Panc1 (cell line): ENCODE measurements at regions not wholly inside any gene's neighbourhood (a gene's known extent, or its start where the extent isn't known, plus 50 kb on each side); places are given as distances from the start of the nearest gene placed in this dataset.

Source experiments
- POLR2AphosphoS5 ChIP-seq: IDR thresholded peaks from 2 replicates; pipeline ENCODE4 v1.6.1; 2012; ENCODE audit warnings: mild to moderate bottlenecking, low read depth, low read length, moderate library complexity
- SIN3A ChIP-seq: IDR thresholded peaks from 2 replicates; pipeline ENCODE4 v1.6.1; 2012; ENCODE audit warnings: low read depth, mild to moderate bottlenecking, low read length, moderate library complexity, borderline replicate concordance; ENCODE audit not compliant: insufficient read depth
- TCF7L2 ChIP-seq: IDR thresholded peaks from 2 replicates; pipeline ENCODE4 v1.6.1; 2011; ENCODE audit warnings: mild to moderate bottlenecking, low read depth, low read length, inconsistent platforms
- TF ChIP-seq, protein P1 (sequence below): fragments of 450-650 bp; IDR thresholded peaks from 2 replicates; pipeline ENCODE4 v1.5.1; 2017; ENCODE audit warnings: mild to moderate bottlenecking
- TF ChIP-seq, protein P2 (sequence below), 2 experiments: IDR thresholded peaks; 2 replicates each; pipeline ENCODE4 v1.6.1; 2011 to 2012; ENCODE audit warnings: low read depth in 2 of 2, control low read depth in 1 of 2, low read length in 1 of 2, mild to moderate bottlenecking in 1 of 2, moderate library complexity in 1 of 2; ENCODE audit not compliant: insufficient read depth in 1 of 2

DNA sequence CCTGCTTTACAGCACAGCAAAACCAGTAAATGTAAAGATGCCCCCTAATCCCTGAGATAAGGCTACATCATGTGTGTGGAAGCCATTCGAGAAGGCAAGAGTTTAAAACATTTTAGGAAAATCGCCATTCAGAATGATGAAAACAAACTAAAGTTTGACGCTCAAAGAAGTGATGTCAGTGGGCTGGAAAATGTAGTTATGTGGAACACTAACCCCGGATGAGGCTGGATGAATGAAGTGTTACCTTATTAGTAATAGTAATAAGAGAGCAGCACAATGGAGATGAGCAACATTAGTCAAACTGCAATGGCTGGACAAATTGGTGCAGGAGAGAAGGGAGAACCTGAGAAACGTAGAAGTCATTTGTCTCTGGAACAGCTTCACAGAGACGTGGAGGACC lies 130.7 kb upstream of the ARID1B start:
- TF ChIP-seq, protein P1, sequence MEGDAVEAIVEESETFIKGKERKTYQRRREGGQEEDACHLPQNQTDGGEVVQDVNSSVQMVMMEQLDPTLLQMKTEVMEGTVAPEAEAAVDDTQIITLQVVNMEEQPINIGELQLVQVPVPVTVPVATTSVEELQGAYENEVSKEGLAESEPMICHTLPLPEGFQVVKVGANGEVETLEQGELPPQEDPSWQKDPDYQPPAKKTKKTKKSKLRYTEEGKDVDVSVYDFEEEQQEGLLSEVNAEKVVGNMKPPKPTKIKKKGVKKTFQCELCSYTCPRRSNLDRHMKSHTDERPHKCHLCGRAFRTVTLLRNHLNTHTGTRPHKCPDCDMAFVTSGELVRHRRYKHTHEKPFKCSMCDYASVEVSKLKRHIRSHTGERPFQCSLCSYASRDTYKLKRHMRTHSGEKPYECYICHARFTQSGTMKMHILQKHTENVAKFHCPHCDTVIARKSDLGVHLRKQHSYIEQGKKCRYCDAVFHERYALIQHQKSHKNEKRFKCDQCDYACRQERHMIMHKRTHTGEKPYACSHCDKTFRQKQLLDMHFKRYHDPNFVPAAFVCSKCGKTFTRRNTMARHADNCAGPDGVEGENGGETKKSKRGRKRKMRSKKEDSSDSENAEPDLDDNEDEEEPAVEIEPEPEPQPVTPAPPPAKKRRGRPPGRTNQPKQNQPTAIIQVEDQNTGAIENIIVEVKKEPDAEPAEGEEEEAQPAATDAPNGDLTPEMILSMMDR = no peak
- TF ChIP-seq POLR2AphosphoS5 (no peak), TCF7L2 (no peak), SIN3A (no peak)
- TF ChIP-seq, protein P2, sequence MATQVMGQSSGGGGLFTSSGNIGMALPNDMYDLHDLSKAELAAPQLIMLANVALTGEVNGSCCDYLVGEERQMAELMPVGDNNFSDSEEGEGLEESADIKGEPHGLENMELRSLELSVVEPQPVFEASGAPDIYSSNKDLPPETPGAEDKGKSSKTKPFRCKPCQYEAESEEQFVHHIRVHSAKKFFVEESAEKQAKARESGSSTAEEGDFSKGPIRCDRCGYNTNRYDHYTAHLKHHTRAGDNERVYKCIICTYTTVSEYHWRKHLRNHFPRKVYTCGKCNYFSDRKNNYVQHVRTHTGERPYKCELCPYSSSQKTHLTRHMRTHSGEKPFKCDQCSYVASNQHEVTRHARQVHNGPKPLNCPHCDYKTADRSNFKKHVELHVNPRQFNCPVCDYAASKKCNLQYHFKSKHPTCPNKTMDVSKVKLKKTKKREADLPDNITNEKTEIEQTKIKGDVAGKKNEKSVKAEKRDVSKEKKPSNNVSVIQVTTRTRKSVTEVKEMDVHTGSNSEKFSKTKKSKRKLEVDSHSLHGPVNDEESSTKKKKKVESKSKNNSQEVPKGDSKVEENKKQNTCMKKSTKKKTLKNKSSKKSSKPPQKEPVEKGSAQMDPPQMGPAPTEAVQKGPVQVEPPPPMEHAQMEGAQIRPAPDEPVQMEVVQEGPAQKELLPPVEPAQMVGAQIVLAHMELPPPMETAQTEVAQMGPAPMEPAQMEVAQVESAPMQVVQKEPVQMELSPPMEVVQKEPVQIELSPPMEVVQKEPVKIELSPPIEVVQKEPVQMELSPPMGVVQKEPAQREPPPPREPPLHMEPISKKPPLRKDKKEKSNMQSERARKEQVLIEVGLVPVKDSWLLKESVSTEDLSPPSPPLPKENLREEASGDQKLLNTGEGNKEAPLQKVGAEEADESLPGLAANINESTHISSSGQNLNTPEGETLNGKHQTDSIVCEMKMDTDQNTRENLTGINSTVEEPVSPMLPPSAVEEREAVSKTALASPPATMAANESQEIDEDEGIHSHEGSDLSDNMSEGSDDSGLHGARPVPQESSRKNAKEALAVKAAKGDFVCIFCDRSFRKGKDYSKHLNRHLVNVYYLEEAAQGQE (IDR thresholded peaks at IDR 0.05; ENCODE audit: insufficient read depth in 1 of 2, low read depth in 2 of 2, low read length in 1 of 2) = no peak
